A549 (cell line): ENCODE measurements at regions not wholly inside any gene's neighbourhood (a gene's known extent, or its start where the extent isn't known, plus 50 kb on each side); places are given as distances from the start of the nearest gene placed in this dataset.

Experiments
- ATAC-seq, 2 experiments: fragments of 200-7000 bp in 1 of 2; fragments of >200 bp in 1 of 2; cut with Nextera tagmentation in 1 of 2; cut with Tn5 transposase in 1 of 2; 3 replicates each; pipeline versions ENCODE4 v1.8.0 to v1.9.1; 2018 to 2020; ENCODE audit warnings: mild to moderate bottlenecking in 1 of 2, moderate library complexity in 1 of 2
- CTCF ChIA-PET: fragments of 300-600 bp; sonication (Branson Sonifier 250); formaldehyde crosslinking; extraction: SDS; loops from one replicate; lab custom pipeline; 2021; ENCODE audit warnings: antibody characterized with exemption, inconsistent platforms; lab: Yijun Ruan, JAX
- POLR2A ChIA-PET: fragments of 350-600 bp; formaldehyde crosslinking; extraction: SDS; loops from one replicate; lab custom pipeline; 2021; ENCODE audit warnings: antibody characterized with exemption, inconsistent platforms; lab: Yijun Ruan, JAX
- DNase-seq, 2 experiments: peaks; one replicate each; pipeline versions ENCODE4 v3.0.0 to v3.0.0-alpha.2; 2011 to 2016; ENCODE audit warnings: low read depth in 1 of 2, low spot score in 1 of 2
- FAIRE-seq: peaks from 2 replicates; lab custom pipeline; 2011; peaks lifted over from hg19 to GRCh38; lab: Jason Lieb, UNC
- H3K27ac ChIP-seq, 2 experiments: fragments of >200 bp; sonication (Bioruptor Twin); formaldehyde crosslinking; 3 replicates each; pipeline ENCODE4 v1.5.1; 2016 to 2017
- H3K4me1 ChIP-seq: fragments of >200 bp; sonication (Bioruptor Twin); formaldehyde crosslinking; 3 replicates; pipeline ENCODE4 v1.6.1; 2016
- H3K4me2 ChIP-seq: fragments of >200 bp; sonication (Bioruptor Twin); formaldehyde crosslinking; 3 replicates; pipeline ENCODE4 v1.6.1; 2016
- H3K4me3 ChIP-seq: fragments of >200 bp; sonication (Bioruptor Twin); formaldehyde crosslinking; 3 replicates; pipeline ENCODE4 v1.5.1; 2016
- H3K9me3 ChIP-seq: fragments of >200 bp; sonication (Bioruptor Twin); formaldehyde crosslinking; 3 replicates; pipeline ENCODE4 v1.6.1; 2016
- BHLHE40 ChIP-seq: IDR thresholded peaks from 2 replicates; pipeline ENCODE4 v1.6.1; 2012; ENCODE audit warnings: low read depth, low read length, inconsistent platforms
- EHMT2 ChIP-seq: fragments of 200-600 bp; sonication (generic); IDR thresholded peaks from 2 replicates; pipeline ENCODE4 v1.6.1; 2016; ENCODE audit warnings: antibody characterized with exemption, low read depth, mild to moderate bottlenecking, moderate library complexity
- EP300 ChIP-seq, 2 experiments: fragments of >200 bp; sonication (Bioruptor Twin); formaldehyde crosslinking; IDR thresholded peaks; 2 replicates in 1 of 2; 3 replicates in 1 of 2; pipeline ENCODE4 v1.6.1; 2016 to 2017
- GATA3 ChIP-seq: IDR thresholded peaks from 2 replicates; pipeline ENCODE4 v1.6.1; 2012; ENCODE audit warnings: borderline replicate concordance
- HOXB5 ChIP-seq: fragments of 250-450 bp; sonication (Bioruptor Pico); IDR thresholded peaks from 2 replicates; pipeline ENCODE4 v1.5.0; 2020; ENCODE audit warnings: mild to moderate bottlenecking, moderate library complexity
- JUNB ChIP-seq: fragments of >200 bp; sonication (Bioruptor Twin); formaldehyde crosslinking; IDR thresholded peaks from 2 replicates; pipeline ENCODE4 v1.6.1; 2016
- MYC ChIP-seq: IDR thresholded peaks from 2 replicates; pipeline ENCODE4 v1.6.1; 2012; ENCODE audit warnings: mild to moderate bottlenecking, inconsistent platforms, low read length, improper control_type of control experiment, borderline replicate concordance
- NPAS2 ChIP-seq: fragments of 250-450 bp; sonication (Bioruptor Pico); IDR thresholded peaks from 2 replicates; pipeline ENCODE4 v1.8.0; 2022; ENCODE audit warnings: mild to moderate bottlenecking, moderate library complexity, borderline replicate concordance
- NR3C1 ChIP-seq: fragments of >200 bp; sonication (Bioruptor Twin); formaldehyde crosslinking; IDR thresholded peaks from 3 replicates; pipeline ENCODE4 v1.6.1; 2017
- PHF8 ChIP-seq: fragments of 200-600 bp; sonication (generic); IDR thresholded peaks from 2 replicates; pipeline ENCODE4 v1.6.1; 2016; ENCODE audit warnings: low read depth, mild to moderate bottlenecking, antibody characterized with exemption, moderate library complexity, borderline replicate concordance
- POLR2AphosphoS2 ChIP-seq: conservative IDR thresholded peaks from 2 replicates; pipeline ENCODE4 v1.6.1; 2012; ENCODE audit warnings: low read length, improper control_type of control experiment, inconsistent platforms
- RFX5 ChIP-seq: fragments of 450-650 bp; IDR thresholded peaks from 2 replicates; pipeline ENCODE4 v1.7.1; 2014; ENCODE audit warnings: antibody characterized with exemption, mild to moderate bottlenecking, moderate library complexity
- RNF2 ChIP-seq: fragments of 200-600 bp; sonication (generic); IDR thresholded peaks from 2 replicates; pipeline ENCODE4 v1.6.1; 2016; ENCODE audit warnings: low read depth, mild to moderate bottlenecking, antibody characterized with exemption, moderate library complexity, borderline replicate concordance
- SMC3 ChIP-seq: fragments of >200 bp; sonication (Bioruptor Twin); formaldehyde crosslinking; IDR thresholded peaks from 3 replicates; pipeline ENCODE4 v1.6.1; 2018; ENCODE audit warnings: inconsistent platforms
- SREBF2 ChIP-seq: fragments of 450-650 bp; IDR thresholded peaks from 2 replicates; pipeline ENCODE4 v1.6.1; 2014; ENCODE audit warnings: mild to moderate bottlenecking, moderate library complexity
- TFCP2L1 ChIP-seq: fragments of 250-450 bp; sonication (Bioruptor Pico); IDR thresholded peaks from 2 replicates; pipeline ENCODE4 v1.5.0; 2021; ENCODE audit warnings: mild to moderate bottlenecking
- TP53 ChIP-seq: fragments of 250-450 bp; sonication (Bioruptor Pico); IDR thresholded peaks from 2 replicates; pipeline ENCODE4 v1.5.0; 2021; ENCODE audit warnings: mild to moderate bottlenecking, moderate library complexity
- WGBS: methylation state at CpG from one replicate; pipeline ENCODE4 v1.1.6; 2017; ENCODE audit errors: missing lambda C conversion rate; 5-methylcytosine and 5-hydroxymethylcytosine counted together
- TF ChIP-seq, protein P1 (sequence below): IDR thresholded peaks from 2 replicates; pipeline ENCODE4 v1.6.1; 2012; ENCODE audit warnings: low read depth, borderline replicate concordance
- TF ChIP-seq, protein P2 (sequence below): fragments of 150-350 bp; IDR thresholded peaks from 2 replicates; pipeline ENCODE4 v1.6.1; 2014; ENCODE audit warnings: low read depth, mild to moderate bottlenecking, low read length
- TF ChIP-seq, protein P3 (sequence below): fragments of 250-450 bp; sonication (Bioruptor Pico); IDR thresholded peaks from 2 replicates; pipeline ENCODE4 v1.5.0; 2021; ENCODE audit warnings: mild to moderate bottlenecking, moderate library complexity, borderline replicate concordance
- TF ChIP-seq, protein P4 (sequence below): fragments of >200 bp; sonication (Bioruptor Twin); formaldehyde crosslinking; IDR thresholded peaks from 3 replicates; pipeline ENCODE4 v1.5.1; 2016
- TF ChIP-seq, protein P5 (sequence below): fragments of 450-650 bp; IDR thresholded peaks from 2 replicates; pipeline ENCODE4 v1.6.1; 2014; ENCODE audit warnings: antibody characterized with exemption
- TF ChIP-seq, protein P6 (sequence below): fragments of 250-450 bp; sonication (Bioruptor Pico); IDR thresholded peaks from 2 replicates; pipeline ENCODE4 v1.5.0; 2020; ENCODE audit warnings: low read depth, mild to moderate bottlenecking, moderate library complexity

DNA sequence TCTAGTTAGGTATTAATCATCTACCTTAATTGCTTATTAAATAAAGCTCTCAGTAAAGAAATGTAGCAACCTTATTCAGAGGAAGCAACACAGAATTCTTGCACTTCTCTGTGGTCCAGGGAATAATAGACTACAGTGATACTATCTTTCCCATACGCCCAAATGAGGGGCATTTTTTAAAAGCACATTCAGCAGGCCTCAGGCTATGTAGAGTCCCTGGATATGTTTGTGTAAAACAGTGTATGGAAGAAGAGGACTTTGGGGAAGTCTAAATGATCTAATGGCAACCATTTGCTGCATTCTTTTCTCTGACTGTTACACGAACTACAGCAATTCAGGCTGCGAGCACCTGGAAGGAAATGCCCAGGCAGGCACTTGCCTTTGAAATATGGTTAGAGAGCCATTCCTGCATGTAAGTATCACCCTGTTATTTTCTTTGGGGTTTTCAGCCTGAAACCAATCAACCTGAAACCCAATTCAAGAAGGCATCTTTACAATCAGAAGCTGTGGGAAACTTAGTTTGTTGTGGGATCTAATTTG lies 1814.7 kb upstream of the CELF4 start:
- H3K27ac ChIP-seq, result no peak overlapping the region
- 89% methylated on average over 3 of the region's 3 CpGs for WGBS
- CTCF ChIA-PET, result no interaction called here
- FAIRE-seq, result no peak
- TF ChIP-seq, protein P1, sequence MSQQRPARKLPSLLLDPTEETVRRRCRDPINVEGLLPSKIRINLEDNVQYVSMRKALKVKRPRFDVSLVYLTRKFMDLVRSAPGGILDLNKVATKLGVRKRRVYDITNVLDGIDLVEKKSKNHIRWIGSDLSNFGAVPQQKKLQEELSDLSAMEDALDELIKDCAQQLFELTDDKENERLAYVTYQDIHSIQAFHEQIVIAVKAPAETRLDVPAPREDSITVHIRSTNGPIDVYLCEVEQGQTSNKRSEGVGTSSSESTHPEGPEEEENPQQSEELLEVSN, result no peak
- TF ChIP-seq, protein P2, sequence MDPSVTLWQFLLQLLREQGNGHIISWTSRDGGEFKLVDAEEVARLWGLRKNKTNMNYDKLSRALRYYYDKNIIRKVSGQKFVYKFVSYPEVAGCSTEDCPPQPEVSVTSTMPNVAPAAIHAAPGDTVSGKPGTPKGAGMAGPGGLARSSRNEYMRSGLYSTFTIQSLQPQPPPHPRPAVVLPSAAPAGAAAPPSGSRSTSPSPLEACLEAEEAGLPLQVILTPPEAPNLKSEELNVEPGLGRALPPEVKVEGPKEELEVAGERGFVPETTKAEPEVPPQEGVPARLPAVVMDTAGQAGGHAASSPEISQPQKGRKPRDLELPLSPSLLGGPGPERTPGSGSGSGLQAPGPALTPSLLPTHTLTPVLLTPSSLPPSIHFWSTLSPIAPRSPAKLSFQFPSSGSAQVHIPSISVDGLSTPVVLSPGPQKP, result no peak
- no peak for TF ChIP-seq HOXB5 (CRISPR knock-in tag)
- TF ChIP-seq, protein P3, sequence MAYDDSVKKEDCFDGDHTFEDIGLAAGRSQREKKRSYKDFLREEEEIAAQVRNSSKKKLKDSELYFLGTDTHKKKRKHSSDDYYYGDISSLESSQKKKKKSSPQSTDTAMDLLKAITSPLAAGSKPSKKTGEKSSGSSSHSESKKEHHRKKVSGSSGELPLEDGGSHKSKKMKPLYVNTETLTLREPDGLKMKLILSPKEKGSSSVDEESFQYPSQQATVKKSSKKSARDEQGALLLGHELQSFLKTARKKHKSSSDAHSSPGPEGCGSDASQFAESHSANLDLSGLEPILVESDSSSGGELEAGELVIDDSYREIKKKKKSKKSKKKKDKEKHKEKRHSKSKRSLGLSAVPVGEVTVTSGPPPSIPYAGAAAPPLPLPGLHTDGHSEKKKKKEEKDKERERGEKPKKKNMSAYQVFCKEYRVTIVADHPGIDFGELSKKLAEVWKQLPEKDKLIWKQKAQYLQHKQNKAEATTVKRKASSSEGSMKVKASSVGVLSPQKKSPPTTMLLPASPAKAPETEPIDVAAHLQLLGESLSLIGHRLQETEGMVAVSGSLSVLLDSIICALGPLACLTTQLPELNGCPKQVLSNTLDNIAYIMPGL (CRISPR knock-in tag), result no peak
- TF ChIP-seq GATA3, result no peak
- no peak for TF ChIP-seq NR3C1
- TF ChIP-seq SREBF2, result no peak
- no peak for TF ChIP-seq EHMT2
- TF ChIP-seq RNF2, result no peak
- no peak for TF ChIP-seq POLR2AphosphoS2
- no peak for DNase-seq
- no peak overlapping the region for H3K4me2 ChIP-seq
- ATAC-seq, result no peak
- H3K4me1 ChIP-seq, result no peaks in the 10 kb centered on the region
- H3K4me3 ChIP-seq, result no peak overlapping the region
- POLR2A ChIA-PET, result no interaction called here
- H3K9me3 ChIP-seq, result no peaks in the 10 kb centered on the region

DNA sequence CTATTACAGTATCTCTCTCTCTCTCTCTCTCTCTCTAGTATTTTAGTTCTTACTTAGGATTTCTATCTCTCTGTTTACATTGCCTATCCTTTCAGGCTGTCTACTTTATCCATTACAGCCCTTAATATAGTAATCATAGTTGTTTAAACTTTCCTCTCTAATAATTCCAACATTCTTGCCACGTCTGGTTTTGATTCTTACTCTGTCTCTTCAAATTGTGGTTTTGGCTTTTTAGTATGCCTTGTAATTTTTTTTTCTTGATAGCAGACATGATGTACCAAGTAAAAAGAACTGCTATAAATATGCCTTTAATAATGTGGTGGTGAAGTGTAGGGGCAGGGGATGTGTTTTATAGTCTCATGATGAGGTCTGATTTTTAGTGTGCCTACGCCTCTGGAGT lies 1809.5 kb upstream of the CELF4 start:
- no peak overlapping the region for H3K4me2 ChIP-seq
- ChIA-PET CTCF (no interaction called here), POLR2A (no interaction called here)
- 72% methylated on average over 2 of the region's 2 CpGs for WGBS
- H3K9me3 ChIP-seq, result no peaks in the 10 kb centered on the region
- no peaks in the 10 kb centered on the region for H3K4me1 ChIP-seq
- no peak for TF ChIP-seq EP300 (IDR thresholded peaks at IDR 0.05)
- TF ChIP-seq, protein P4, sequence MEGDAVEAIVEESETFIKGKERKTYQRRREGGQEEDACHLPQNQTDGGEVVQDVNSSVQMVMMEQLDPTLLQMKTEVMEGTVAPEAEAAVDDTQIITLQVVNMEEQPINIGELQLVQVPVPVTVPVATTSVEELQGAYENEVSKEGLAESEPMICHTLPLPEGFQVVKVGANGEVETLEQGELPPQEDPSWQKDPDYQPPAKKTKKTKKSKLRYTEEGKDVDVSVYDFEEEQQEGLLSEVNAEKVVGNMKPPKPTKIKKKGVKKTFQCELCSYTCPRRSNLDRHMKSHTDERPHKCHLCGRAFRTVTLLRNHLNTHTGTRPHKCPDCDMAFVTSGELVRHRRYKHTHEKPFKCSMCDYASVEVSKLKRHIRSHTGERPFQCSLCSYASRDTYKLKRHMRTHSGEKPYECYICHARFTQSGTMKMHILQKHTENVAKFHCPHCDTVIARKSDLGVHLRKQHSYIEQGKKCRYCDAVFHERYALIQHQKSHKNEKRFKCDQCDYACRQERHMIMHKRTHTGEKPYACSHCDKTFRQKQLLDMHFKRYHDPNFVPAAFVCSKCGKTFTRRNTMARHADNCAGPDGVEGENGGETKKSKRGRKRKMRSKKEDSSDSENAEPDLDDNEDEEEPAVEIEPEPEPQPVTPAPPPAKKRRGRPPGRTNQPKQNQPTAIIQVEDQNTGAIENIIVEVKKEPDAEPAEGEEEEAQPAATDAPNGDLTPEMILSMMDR, result no peak
- TF ChIP-seq SMC3, result no peak
- TF ChIP-seq HOXB5 (CRISPR knock-in tag), result no peak
- TF ChIP-seq MYC, result no peak
- FAIRE-seq (no peak), DNase-seq (no peak), ATAC-seq (no peak)
- no peak overlapping the region for H3K27ac ChIP-seq
- H3K4me3 ChIP-seq, result no peak overlapping the region

DNA sequence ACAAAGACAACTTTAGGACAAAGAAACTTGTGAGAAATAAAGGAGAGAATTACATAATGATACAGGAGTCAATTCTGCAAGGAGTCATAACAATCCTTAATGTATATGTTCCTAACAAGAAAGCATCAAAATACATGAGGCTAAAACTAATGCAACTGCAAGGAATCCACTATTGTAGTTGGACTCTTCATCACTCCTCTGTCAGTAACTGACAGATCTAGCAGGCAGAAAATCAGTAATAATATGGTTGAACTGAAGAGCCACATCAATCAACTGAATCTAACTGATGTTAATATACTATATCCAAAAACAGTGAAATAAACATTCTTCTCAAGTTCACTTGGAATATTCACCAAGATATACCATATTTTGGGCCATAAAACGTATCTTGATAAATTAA lies 1806.4 kb upstream of the CELF4 start:
- FAIRE-seq (no peak), ATAC-seq (no peak), DNase-seq (no peak)
- Histone ChIP-seq H3K4me1 (no peaks in the 10 kb centered on the region), H3K4me2 (no peak overlapping the region), H3K4me3 (no peak overlapping the region), H3K9me3 (no peaks in the 10 kb centered on the region), H3K27ac (no peak overlapping the region)
- ChIA-PET CTCF (no interaction called here), POLR2A (no interaction called here)
- WGBS, result 43% methylated on average over 1 of the region's 1 CpG
- TF ChIP-seq, protein P5, sequence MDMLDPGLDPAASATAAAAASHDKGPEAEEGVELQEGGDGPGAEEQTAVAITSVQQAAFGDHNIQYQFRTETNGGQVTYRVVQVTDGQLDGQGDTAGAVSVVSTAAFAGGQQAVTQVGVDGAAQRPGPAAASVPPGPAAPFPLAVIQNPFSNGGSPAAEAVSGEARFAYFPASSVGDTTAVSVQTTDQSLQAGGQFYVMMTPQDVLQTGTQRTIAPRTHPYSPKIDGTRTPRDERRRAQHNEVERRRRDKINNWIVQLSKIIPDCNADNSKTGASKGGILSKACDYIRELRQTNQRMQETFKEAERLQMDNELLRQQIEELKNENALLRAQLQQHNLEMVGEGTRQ, result no peak
- no peak for TF ChIP-seq BHLHE40
- TF ChIP-seq RNF2, result no peak
- TF ChIP-seq PHF8, result no peak
- no peak for TF ChIP-seq TFCP2L1
- no peak for TF ChIP-seq NPAS2 (CRISPR knock-in tag)
- TF ChIP-seq TP53 (CRISPR knock-in tag), result no peak
- TF ChIP-seq, protein P6, sequence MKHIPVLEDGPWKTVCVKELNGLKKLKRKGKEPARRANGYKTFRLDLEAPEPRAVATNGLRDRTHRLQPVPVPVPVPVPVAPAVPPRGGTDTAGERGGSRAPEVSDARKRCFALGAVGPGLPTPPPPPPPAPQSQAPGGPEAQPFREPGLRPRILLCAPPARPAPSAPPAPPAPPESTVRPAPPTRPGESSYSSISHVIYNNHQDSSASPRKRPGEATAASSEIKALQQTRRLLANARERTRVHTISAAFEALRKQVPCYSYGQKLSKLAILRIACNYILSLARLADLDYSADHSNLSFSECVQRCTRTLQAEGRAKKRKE (CRISPR knock-in tag), result no peak
- TF ChIP-seq GATA3, result no peak
- no peak for TF ChIP-seq EHMT2
- TF ChIP-seq RFX5, result no peak
- no peak for TF ChIP-seq JUNB
- TF ChIP-seq, protein P2, result no peak
